ENCODE measurements at regions not wholly inside any gene's neighbourhood (a gene's known extent, or its start where the extent isn't known, plus 50 kb on each side); places are given as distances from the start of the nearest gene placed in this dataset.

GRCh38 chr5:93206203-93206602, 374.8 kb downstream of the NR2F1-AS1 start:
- no peaks in the 10 kb centered on the region for H3K4me1 ChIP-seq (ENCODE audit: control insufficient read depth, insufficient read depth, low read length)
- H3K27ac ChIP-seq (ENCODE audit: low read length) = no peak overlapping the region
- POLR2A ChIA-PET = no interaction called here
- no peaks in the 10 kb centered on the region for H3K27me3 ChIP-seq (ENCODE audit: control insufficient read depth, insufficient read depth, low read length)
- intact Hi-C loops (cut with micrococcal nuclease; ENCODE audit: unreplicated experiment) = no loop called here
- H3K9me3 ChIP-seq (ENCODE audit: control insufficient read depth, insufficient read depth, low read depth, low read length) = 0 out of 2 replicates have a peak, but pooled peaks cover 2% of the 10 kb centered on the region
- TF ChIP-seq REST (IDR thresholded peaks at IDR 0.05; ENCODE audit: insufficient read depth in 1 of 2, low read depth in 2 of 2, low read length in 1 of 2) (no peak), POLR2AphosphoS5 (IDR thresholded peaks at IDR 0.05; ENCODE audit: low read depth, low read length) (no peak), SIN3A (IDR thresholded peaks at IDR 0.05; ENCODE audit: borderline replicate concordance, insufficient read depth, low read depth, low read length) (no peak), CTCF (IDR thresholded peaks at IDR 0.05) (no peak), TCF7L2 (IDR thresholded peaks at IDR 0.05; ENCODE audit: low read depth, low read length) (no peak)
- ATAC-seq (no peak), DNase-seq (ENCODE audit: low read depth, low spot score) (no peak)
- CTCF ChIA-PET = no interaction called here
- no peak overlapping the region for H3K4me3 ChIP-seq (ENCODE audit: low read depth in 2 of 2, low read length in 2 of 2)
- BruUV-seq (replicated peaks) = no TSS peak
- H3K36me3 ChIP-seq (ENCODE audit: control insufficient read depth, insufficient read depth, low read length) = no peaks in the 10 kb centered on the region
- in situ Hi-C loops (cut with HindIII; ENCODE audit: low pct_unique_long_range_greater_than_20kb, low sequenced_read_pairs) = no loop called here

GRCh38 chr5:93201061-93201460, 380.0 kb downstream of the NR2F1-AS1 start:
- no TSS peak for BruUV-seq (replicated peaks)

More at GRCh38 chr5:93201061-93201460, 380.0 kb downstream of the NR2F1-AS1 start:
- intact Hi-C loops (cut with micrococcal nuclease; ENCODE audit: unreplicated experiment) (loop anchor here (5.0 kb wide), 1 partner anchor 464 kb away; no protein-coding TSS in a partner anchor), in situ Hi-C loops (cut with HindIII; ENCODE audit: low pct_unique_long_range_greater_than_20kb, low sequenced_read_pairs) (no loop called here)
- TF ChIP-seq TCF7L2 (IDR thresholded peaks at IDR 0.05; ENCODE audit: low read depth, low read length) (no peak), SIN3A (IDR thresholded peaks at IDR 0.05; ENCODE audit: borderline replicate concordance, insufficient read depth, low read depth, low read length) (no peak), POLR2AphosphoS5 (IDR thresholded peaks at IDR 0.05; ENCODE audit: low read depth, low read length) (no peak), REST (IDR thresholded peaks at IDR 0.05; ENCODE audit: insufficient read depth in 1 of 2, low read depth in 2 of 2, low read length in 1 of 2) (no peak), CTCF (IDR thresholded peaks at IDR 0.05) (no peak)
- DNase-seq (ENCODE audit: low read depth, low spot score) (no peak), ATAC-seq (no peak)
- H3K4me3 ChIP-seq (ENCODE audit: low read depth in 2 of 2, low read length in 2 of 2) = no peak overlapping the region
- H3K4me1 ChIP-seq (ENCODE audit: control insufficient read depth, insufficient read depth, low read length) = no peaks in the 10 kb centered on the region
- POLR2A ChIA-PET = no interaction called here
- no peaks in the 10 kb centered on the region for H3K27me3 ChIP-seq (ENCODE audit: control insufficient read depth, insufficient read depth, low read length)
- no peaks in the 10 kb centered on the region for H3K36me3 ChIP-seq (ENCODE audit: control insufficient read depth, insufficient read depth, low read length)
- CTCF ChIA-PET = no interaction called here
- peak overlapping the region; percentile 49; the same call in 1 of the 2 replicates for H3K27ac ChIP-seq (ENCODE audit: low read length)
- no peaks in the 10 kb centered on the region; the same call in 1 of the 2 replicates for H3K9me3 ChIP-seq (ENCODE audit: control insufficient read depth, insufficient read depth, low read depth, low read length)
